ENCODE measurements at regions not wholly inside any gene's neighbourhood (a gene's known extent, or its start where the extent isn't known, plus 50 kb on each side); places are given as distances from the start of the nearest gene placed in this dataset.

GRCh38 chr3:72332689-72333088 is 515.6 kb downstream of the SHQ1 start:
- H3K27me3 ChIP-seq (ENCODE audit: insufficient read depth, low read depth), result no peaks in the 10 kb centered on the region
- no peak overlapping the region for H3K27ac ChIP-seq
- no peak for TF ChIP-seq CTCF (conservative IDR thresholded peaks at IDR 0.05; ENCODE audit: low read depth, low read length)
- no peak overlapping the region for H3K9ac ChIP-seq
- H2AFZ ChIP-seq (ENCODE audit: low read depth), result no peak overlapping the region
- no peak overlapping the region for H3K4me3 ChIP-seq (IDR thresholded peaks at IDR 0.05; ENCODE audit: insufficient read depth, low read depth, low read length)
- no peaks in the 10 kb centered on the region for H3K79me2 ChIP-seq (ENCODE audit: insufficient read depth, low read depth)
- H4K20me1 ChIP-seq (ENCODE audit: insufficient read depth), result no peaks in the 10 kb centered on the region
- H3K36me3 ChIP-seq (ENCODE audit: insufficient read depth), result no peaks in the 10 kb centered on the region
- H3K4me2 ChIP-seq, result no peak overlapping the region
- no peaks in the 10 kb centered on the region for H3K4me1 ChIP-seq (ENCODE audit: low read depth, poor library complexity, severe bottlenecking)

- H3K27ac ChIP-seq, result no peak overlapping the region
- no peaks in the 10 kb centered on the region for H4K20me1 ChIP-seq (ENCODE audit: insufficient read depth)
These were observed 516.2 kb downstream of the SHQ1 start for GRCh38 chr3:72332036-72332435.

GRCh38 chr3:72331076-72331475 is 517.2 kb downstream of the SHQ1 start:
- Histone ChIP-seq H3K4me3 (IDR thresholded peaks at IDR 0.05; ENCODE audit: insufficient read depth, low read depth, low read length) (no peak overlapping the region), H2AFZ (ENCODE audit: low read depth) (no peak overlapping the region), H3K36me3 (ENCODE audit: insufficient read depth) (no peaks in the 10 kb centered on the region), H3K27ac (no peak overlapping the region), H3K79me2 (ENCODE audit: insufficient read depth, low read depth) (no peaks in the 10 kb centered on the region), H4K20me1 (ENCODE audit: insufficient read depth) (no peaks in the 10 kb centered on the region), H3K27me3 (ENCODE audit: insufficient read depth, low read depth) (no peaks in the 10 kb centered on the region), H3K4me2 (no peak overlapping the region), H3K4me1 (ENCODE audit: low read depth, poor library complexity, severe bottlenecking) (no peaks in the 10 kb centered on the region), H3K9ac (no peak overlapping the region)
- no peak for TF ChIP-seq CTCF (conservative IDR thresholded peaks at IDR 0.05; ENCODE audit: low read depth, low read length)

More at GRCh38 chr3:72332036-72332435, 516.2 kb downstream of the SHQ1 start:
- Histone ChIP-seq H3K36me3 (ENCODE audit: insufficient read depth) (no peaks in the 10 kb centered on the region), H2AFZ (ENCODE audit: low read depth) (no peak overlapping the region), H3K9ac (no peak overlapping the region), H3K79me2 (ENCODE audit: insufficient read depth, low read depth) (no peaks in the 10 kb centered on the region), H3K4me3 (IDR thresholded peaks at IDR 0.05; ENCODE audit: insufficient read depth, low read depth, low read length) (no peak overlapping the region), H3K27me3 (ENCODE audit: insufficient read depth, low read depth) (no peaks in the 10 kb centered on the region), H3K4me1 (ENCODE audit: low read depth, poor library complexity, severe bottlenecking) (no peaks in the 10 kb centered on the region), H3K4me2 (no peak overlapping the region)
- no peak for TF ChIP-seq CTCF (conservative IDR thresholded peaks at IDR 0.05; ENCODE audit: low read depth, low read length)

- H3K79me2 ChIP-seq (ENCODE audit: insufficient read depth, low read depth), result no peaks in the 10 kb centered on the region
- H3K4me3 ChIP-seq (IDR thresholded peaks at IDR 0.05; ENCODE audit: insufficient read depth, low read depth, low read length), result no peak overlapping the region
- H2AFZ ChIP-seq (ENCODE audit: low read depth), result no peak overlapping the region
- no peaks in the 10 kb centered on the region for H3K4me1 ChIP-seq (ENCODE audit: low read depth, poor library complexity, severe bottlenecking)
- no peak overlapping the region for H3K9ac ChIP-seq
- H3K36me3 ChIP-seq (ENCODE audit: insufficient read depth), result no peaks in the 10 kb centered on the region
- H4K20me1 ChIP-seq (ENCODE audit: insufficient read depth), result no peaks in the 10 kb centered on the region
- H3K27ac ChIP-seq, result no peak overlapping the region
- no peak overlapping the region for H3K4me2 ChIP-seq
- no peaks in the 10 kb centered on the region for H3K27me3 ChIP-seq (ENCODE audit: insufficient read depth, low read depth)
- no peak for TF ChIP-seq CTCF (conservative IDR thresholded peaks at IDR 0.05; ENCODE audit: low read depth, low read length)
These were observed 518.9 kb downstream of the SHQ1 start for GRCh38 chr3:72329354-72329753.
